ENCODE measurements at regions not wholly inside any gene's neighbourhood (a gene's known extent, or its start where the extent isn't known, plus 50 kb on each side); places are given as distances from the start of the nearest gene placed in this dataset.

DNA sequence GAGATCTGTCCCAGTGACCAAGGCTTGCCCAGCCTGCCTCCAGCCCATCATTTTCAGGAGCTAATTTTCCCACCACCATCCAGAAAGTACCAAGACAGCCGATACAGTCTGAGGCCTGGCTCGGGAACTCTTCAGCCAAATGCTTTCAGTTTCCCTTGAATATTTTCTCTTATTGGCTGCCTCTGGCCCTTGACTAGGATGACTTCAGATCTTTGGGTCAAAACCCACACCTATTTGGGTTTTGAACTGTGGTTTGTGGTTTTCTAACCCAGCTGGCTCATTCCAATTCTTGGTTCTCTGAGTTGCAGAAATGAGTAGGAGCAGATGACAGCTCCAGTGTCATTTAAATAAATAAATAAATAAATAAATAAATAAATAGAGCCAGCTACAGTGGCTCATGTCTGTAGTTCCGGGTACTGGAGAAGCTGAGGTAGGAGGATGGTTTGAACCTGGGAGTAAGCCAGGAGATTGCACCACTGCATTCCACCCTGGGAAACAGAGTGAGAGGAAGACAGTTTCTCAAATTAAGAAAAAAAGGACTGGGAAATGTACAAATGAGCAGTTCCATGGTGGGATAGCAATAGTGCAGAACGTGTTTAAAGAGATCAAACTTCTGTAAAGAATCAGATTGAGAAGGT, 465.0 kb upstream of the SOX11 start:
- no peak for DNase-seq (ENCODE audit: low read depth in 2 of 2)
- no peak for TF ChIP-seq CTCF (IDR thresholded peaks at IDR 0.05; ENCODE audit: low read depth, low read length)
- no peak overlapping the region for H3K4me3 ChIP-seq (replicated peaks in 1 of 2; ENCODE audit: low read depth in 2 of 2, low read length in 2 of 2)

GRCh38 chr2:5229574-5229973, 462.6 kb upstream of the SOX11 start:
- no peak for DNase-seq (ENCODE audit: low read depth in 2 of 2)
- H3K4me3 ChIP-seq (replicated peaks in 1 of 2; ENCODE audit: low read depth in 2 of 2, low read length in 2 of 2), result no peak overlapping the region
- no peak for TF ChIP-seq CTCF (IDR thresholded peaks at IDR 0.05; ENCODE audit: low read depth, low read length)

DNA sequence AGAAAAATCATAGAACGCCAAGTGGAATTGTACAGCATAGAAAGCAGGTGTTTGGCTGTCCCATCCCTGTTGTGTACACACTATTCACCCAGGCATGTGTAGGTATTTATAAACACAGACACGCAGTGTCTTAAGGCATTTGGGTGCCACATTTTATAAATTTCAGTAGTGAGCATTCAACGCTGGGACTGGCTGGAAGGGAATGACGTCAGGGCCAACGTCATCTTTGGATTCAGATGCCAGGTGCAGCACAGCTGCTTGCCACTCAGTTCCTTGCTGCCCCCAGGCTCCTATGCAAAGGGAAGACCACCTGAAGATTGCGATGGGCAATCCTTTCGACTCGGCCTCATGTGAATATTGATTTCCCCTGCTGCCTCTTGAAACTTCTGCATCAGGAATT, 461.7 kb upstream of the SOX11 start:
- H3K4me3 ChIP-seq (replicated peaks in 1 of 2; ENCODE audit: low read depth in 2 of 2, low read length in 2 of 2), result no peak overlapping the region
- DNase-seq (ENCODE audit: low read depth in 2 of 2), result no peak
- TF ChIP-seq CTCF (IDR thresholded peaks at IDR 0.05; ENCODE audit: low read depth, low read length), result no peak

DNA sequence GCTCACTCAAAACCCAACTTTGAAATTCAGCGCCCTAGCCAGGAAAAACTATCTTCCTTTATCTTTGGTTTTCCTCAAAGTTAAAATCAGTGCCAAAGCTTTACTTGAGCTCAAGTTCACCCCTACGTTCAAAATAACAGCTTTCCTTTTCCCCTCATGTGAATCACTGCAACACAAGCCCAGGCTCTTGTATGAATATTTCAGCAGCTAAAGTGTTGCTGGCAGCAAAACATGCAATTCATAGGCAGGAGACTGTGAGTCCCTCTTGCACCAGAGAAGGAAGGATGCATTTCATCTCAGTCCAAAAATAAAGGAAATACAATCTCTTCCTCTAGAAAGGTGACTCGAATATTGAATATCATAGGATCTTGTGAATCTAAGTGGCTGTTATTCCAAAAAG, 461.3 kb upstream of the SOX11 start:
- TF ChIP-seq CTCF (IDR thresholded peaks at IDR 0.05; ENCODE audit: low read depth, low read length), result no peak
- H3K4me3 ChIP-seq (replicated peaks in 1 of 2; ENCODE audit: low read depth in 2 of 2, low read length in 2 of 2), result no peak overlapping the region
- no peak for DNase-seq (ENCODE audit: low read depth in 2 of 2)

DNA sequence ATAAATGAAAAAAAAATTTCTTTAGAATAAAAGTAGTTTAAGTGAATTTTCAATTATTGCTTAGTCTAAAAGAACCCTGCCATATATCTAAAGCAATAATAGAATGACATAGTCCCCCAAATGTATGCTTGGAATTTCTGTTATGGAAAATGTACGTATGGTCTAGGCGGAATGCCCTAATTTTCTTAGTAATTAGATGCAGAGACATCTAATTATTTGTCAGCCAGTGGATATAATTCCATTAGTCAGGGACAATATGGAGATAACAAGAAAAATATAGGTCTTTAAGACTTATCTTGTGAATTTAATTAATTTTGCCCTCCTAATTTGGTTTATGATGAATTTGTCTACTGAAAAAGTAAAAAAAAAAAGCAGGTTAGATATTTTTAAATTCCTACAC, 460.9 kb upstream of the SOX11 start:
- no peak for TF ChIP-seq CTCF (IDR thresholded peaks at IDR 0.05; ENCODE audit: low read depth, low read length)
- H3K4me3 ChIP-seq (replicated peaks in 1 of 2; ENCODE audit: low read depth in 2 of 2, low read length in 2 of 2), result no peak overlapping the region
- no peak for DNase-seq (ENCODE audit: low read depth in 2 of 2)

DNA sequence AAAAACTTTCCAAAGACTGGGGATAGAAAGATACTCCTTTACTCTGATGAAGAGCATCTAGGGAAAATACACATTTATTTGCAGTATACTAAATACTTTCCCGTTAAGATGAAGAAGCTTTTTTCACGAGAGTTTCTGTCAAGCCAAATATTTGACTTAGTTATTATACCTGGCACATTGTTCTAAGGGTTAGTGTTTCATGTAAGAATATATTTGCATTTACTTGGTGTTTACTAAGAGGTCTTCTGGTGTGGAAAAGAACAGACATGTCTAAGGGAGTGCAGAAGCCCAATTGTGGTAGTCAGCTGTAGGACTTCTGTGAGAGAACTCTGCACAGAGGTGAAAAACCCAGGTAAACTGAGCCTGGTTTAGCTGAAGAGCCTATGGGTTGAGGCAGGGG, 457.6 kb upstream of the SOX11 start:
- no peak for TF ChIP-seq CTCF (IDR thresholded peaks at IDR 0.05; ENCODE audit: low read depth, low read length)
- no peak for DNase-seq (ENCODE audit: low read depth in 2 of 2)
- H3K4me3 ChIP-seq (replicated peaks in 1 of 2; ENCODE audit: low read depth in 2 of 2, low read length in 2 of 2), result no peak overlapping the region

GRCh38 chr2:5235701-5236100, 456.5 kb upstream of the SOX11 start:
- no peak for DNase-seq (ENCODE audit: low read depth in 2 of 2)
- no peak for TF ChIP-seq CTCF (IDR thresholded peaks at IDR 0.05; ENCODE audit: low read depth, low read length)
- H3K4me3 ChIP-seq (replicated peaks in 1 of 2; ENCODE audit: low read depth in 2 of 2, low read length in 2 of 2), result no peak overlapping the region

All from cardiac fibroblast (primary cell).